ENCODE measurements at regions not wholly inside any gene's neighbourhood (a gene's known extent, or its start where the extent isn't known, plus 50 kb on each side); places are given as distances from the start of the nearest gene placed in this dataset.
A peak's percentile ranks its signal among the peaks of the same experiment; 100 is the strongest.
"Not testable (repeated sequence)": the region's sequence is repeated elsewhere in the genome, so short reads cannot be mapped to it uniquely, and the experiment has no call there.

GRCh38 chr1:188708795-188709535 lies 1768.7 kb downstream of the BRINP3 start:
- H3K36me3 ChIP-seq (ENCODE audit: insufficient read depth, low read length): no peaks in the 10 kb centered on the region
- no peaks in the 10 kb centered on the region for H3K27me3 ChIP-seq (ENCODE audit: insufficient read depth, low read length)
- H3K9me3 ChIP-seq (ENCODE audit: low read length): no peaks in the 10 kb centered on the region
- H2AFZ ChIP-seq (ENCODE audit: low read depth, low read length): peak overlapping the region; percentile 63
- peaks cover 15% of the 10 kb centered on the region for H3K4me1 ChIP-seq (ENCODE audit: insufficient read depth, low read length)
- H3K4me3 ChIP-seq (ENCODE audit: low read length): no peak overlapping the region

- H3K4me1 ChIP-seq (ENCODE audit: insufficient read depth, low read length): no peaks in the 10 kb centered on the region
- H3K4me3 ChIP-seq (ENCODE audit: low read length): no peak overlapping the region
- H3K27me3 ChIP-seq (ENCODE audit: insufficient read depth, low read length): no peaks in the 10 kb centered on the region
- no peaks in the 10 kb centered on the region for H3K36me3 ChIP-seq (ENCODE audit: insufficient read depth, low read length)
- no peaks in the 10 kb centered on the region for H3K9me3 ChIP-seq (ENCODE audit: low read length)
- H2AFZ ChIP-seq (ENCODE audit: low read depth, low read length): no peak overlapping the region
Measured at GRCh38 chr1:188715566-188715965, 1762.1 kb downstream of the BRINP3 start.

- Histone ChIP-seq H3K9me3 (ENCODE audit: low read length) (no peaks in the 10 kb centered on the region), H3K27me3 (ENCODE audit: insufficient read depth, low read length) (no peaks in the 10 kb centered on the region), H3K4me3 (ENCODE audit: low read length) (no peak overlapping the region), H3K36me3 (ENCODE audit: insufficient read depth, low read length) (no peaks in the 10 kb centered on the region), H3K4me1 (ENCODE audit: insufficient read depth, low read length) (no peaks in the 10 kb centered on the region), H2AFZ (ENCODE audit: low read depth, low read length) (no peak overlapping the region)
Measured at GRCh38 chr1:188719735-188720134, 1757.9 kb downstream of the BRINP3 start.

- no peaks in the 10 kb centered on the region for H3K4me1 ChIP-seq (ENCODE audit: insufficient read depth, low read length)
- no peaks in the 10 kb centered on the region for H3K9me3 ChIP-seq (ENCODE audit: low read length)
- no peaks in the 10 kb centered on the region for H3K27me3 ChIP-seq (ENCODE audit: insufficient read depth, low read length)
- no peak overlapping the region for H3K4me3 ChIP-seq (ENCODE audit: low read length)
- no peak overlapping the region for H2AFZ ChIP-seq (ENCODE audit: low read depth, low read length)
- H3K36me3 ChIP-seq (ENCODE audit: insufficient read depth, low read length): no peaks in the 10 kb centered on the region
Measured at GRCh38 chr1:188723332-188724020, 1754.2 kb downstream of the BRINP3 start.

GRCh38 chr1:188729039-188729438 lies 1748.6 kb downstream of the BRINP3 start:
- Histone ChIP-seq H3K36me3 (ENCODE audit: insufficient read depth, low read length) (no peaks in the 10 kb centered on the region), H3K27me3 (ENCODE audit: insufficient read depth, low read length) (no peaks in the 10 kb centered on the region), H3K4me3 (ENCODE audit: low read length) (no peak overlapping the region), H3K4me1 (ENCODE audit: insufficient read depth, low read length) (peaks cover 4% of the 10 kb centered on the region), H3K9me3 (ENCODE audit: low read length) (peaks cover 2% of the 10 kb centered on the region), H2AFZ (ENCODE audit: low read depth, low read length) (no peak overlapping the region)

GRCh38 chr1:188735567-188735966 lies 1742.1 kb downstream of the BRINP3 start:
- no peaks in the 10 kb centered on the region for H3K36me3 ChIP-seq (ENCODE audit: insufficient read depth, low read length)
- H3K9me3 ChIP-seq (ENCODE audit: low read length): peaks cover 2% of the 10 kb centered on the region
- no peak overlapping the region for H3K4me3 ChIP-seq (ENCODE audit: low read length)
- peaks cover 4% of the 10 kb centered on the region for H3K4me1 ChIP-seq (ENCODE audit: insufficient read depth, low read length)
- no peak overlapping the region for H2AFZ ChIP-seq (ENCODE audit: low read depth, low read length)
- H3K27me3 ChIP-seq (ENCODE audit: insufficient read depth, low read length): no peaks in the 10 kb centered on the region

GRCh38 chr1:188749275-188749674 lies 1728.4 kb downstream of the BRINP3 start:
- not testable (repeated sequence) for H3K4me3 ChIP-seq (ENCODE audit: low read length); H2AFZ ChIP-seq (ENCODE audit: low read depth, low read length); H3K27me3 ChIP-seq (ENCODE audit: insufficient read depth, low read length); H3K4me1 ChIP-seq (ENCODE audit: insufficient read depth, low read length); H3K9me3 ChIP-seq (ENCODE audit: low read length); H3K36me3 ChIP-seq (ENCODE audit: insufficient read depth, low read length)

GRCh38 chr1:188752027-188752426 lies 1725.6 kb downstream of the BRINP3 start:
- H3K9me3 ChIP-seq (ENCODE audit: low read length); H3K27me3 ChIP-seq (ENCODE audit: insufficient read depth, low read length); H2AFZ ChIP-seq (ENCODE audit: low read depth, low read length); H3K4me3 ChIP-seq (ENCODE audit: low read length); H3K4me1 ChIP-seq (ENCODE audit: insufficient read depth, low read length); H3K36me3 ChIP-seq (ENCODE audit: insufficient read depth, low read length): not testable (repeated sequence)

GRCh38 chr1:188757747-188758146 lies 1719.9 kb downstream of the BRINP3 start:
- not testable (repeated sequence) for H3K27me3 ChIP-seq (ENCODE audit: insufficient read depth, low read length); H3K4me3 ChIP-seq (ENCODE audit: low read length)

GRCh38 chr1:188761226-188761625 lies 1716.4 kb downstream of the BRINP3 start:
- no peak overlapping the region for H2AFZ ChIP-seq (ENCODE audit: low read depth, low read length)
- H3K9me3 ChIP-seq (ENCODE audit: low read length): no peaks in the 10 kb centered on the region
- no peaks in the 10 kb centered on the region for H3K27me3 ChIP-seq (ENCODE audit: insufficient read depth, low read length)
- H3K36me3 ChIP-seq (ENCODE audit: insufficient read depth, low read length): no peaks in the 10 kb centered on the region
- H3K4me1 ChIP-seq (ENCODE audit: insufficient read depth, low read length): no peaks in the 10 kb centered on the region
- no peak overlapping the region for H3K4me3 ChIP-seq (ENCODE audit: low read length)

More at GRCh38 chr1:188757747-188758146, 1719.9 kb downstream of the BRINP3 start:
- not testable (repeated sequence) for H3K4me1 ChIP-seq (ENCODE audit: insufficient read depth, low read length); H2AFZ ChIP-seq (ENCODE audit: low read depth, low read length); H3K9me3 ChIP-seq (ENCODE audit: low read length); H3K36me3 ChIP-seq (ENCODE audit: insufficient read depth, low read length)

- Histone ChIP-seq H3K4me3 (ENCODE audit: low read length) (no peak overlapping the region), H2AFZ (ENCODE audit: low read depth, low read length) (no peak overlapping the region), H3K4me1 (ENCODE audit: insufficient read depth, low read length) (no peaks in the 10 kb centered on the region)
Measured at GRCh38 chr1:188762166-188762743, 1715.4 kb downstream of the BRINP3 start.

GRCh38 chr1:188763541-188763940 lies 1714.1 kb downstream of the BRINP3 start:
- Histone ChIP-seq H3K27me3 (ENCODE audit: insufficient read depth, low read length) (no peaks in the 10 kb centered on the region), H2AFZ (ENCODE audit: low read depth, low read length) (no peak overlapping the region), H3K4me3 (ENCODE audit: low read length) (no peak overlapping the region), H3K36me3 (ENCODE audit: insufficient read depth, low read length) (no peaks in the 10 kb centered on the region), H3K4me1 (ENCODE audit: insufficient read depth, low read length) (no peaks in the 10 kb centered on the region), H3K9me3 (ENCODE audit: low read length) (no peaks in the 10 kb centered on the region)

More at GRCh38 chr1:188762166-188762743, 1715.4 kb downstream of the BRINP3 start:
- H3K36me3 ChIP-seq (ENCODE audit: insufficient read depth, low read length): no peaks in the 10 kb centered on the region
- no peaks in the 10 kb centered on the region for H3K27me3 ChIP-seq (ENCODE audit: insufficient read depth, low read length)
- no peaks in the 10 kb centered on the region for H3K9me3 ChIP-seq (ENCODE audit: low read length)

- Histone ChIP-seq H3K27me3 (ENCODE audit: insufficient read depth, low read length) (no peaks in the 10 kb centered on the region), H2AFZ (ENCODE audit: low read depth, low read length) (no peak overlapping the region), H3K4me3 (ENCODE audit: low read length) (no peak overlapping the region), H3K36me3 (ENCODE audit: insufficient read depth, low read length) (no peaks in the 10 kb centered on the region), H3K4me1 (ENCODE audit: insufficient read depth, low read length) (no peaks in the 10 kb centered on the region), H3K9me3 (ENCODE audit: low read length) (no peaks in the 10 kb centered on the region)
Measured at GRCh38 chr1:188769181-188769580, 1708.5 kb downstream of the BRINP3 start.

All from neuron (in vitro differentiated cells).